K562 (cell line): ENCODE measurements at regions not wholly inside any gene's neighbourhood (a gene's known extent, or its start where the extent isn't known, plus 50 kb on each side); places are given as distances from the start of the nearest gene placed in this dataset.

Experiments
- ATAC-seq: fragments of 200-7000 bp; cut with Tn5 transposase; 3 replicates; pipeline ENCODE4 v1.9.1; 2020; ENCODE audit warnings: moderate library complexity
- BruUV-seq: library from RNA; stranded (reverse); fragments of 400-500 nt; replicated peaks from 2 replicates; lab custom pipeline; 2021; lab: Mats Ljungman, UMichigan
- CTCF ChIA-PET: fragments of 300-600 bp; formaldehyde crosslinking; extraction: SDS; loops from one replicate; lab custom pipeline; 2021; ENCODE audit warnings: low intra/inter-chr PET ratio; lab: Yijun Ruan, JAX
- POLR2A ChIA-PET: fragments of 300-600, 350-650 bp; sonication (Branson Sonifier 250); formaldehyde crosslinking; extraction: SDS; loops from one replicate; lab custom pipeline; 2021; ENCODE audit warnings: antibody characterized with exemption, inconsistent platforms; lab: Yijun Ruan, JAX
- DNase-seq, 4 experiments: peaks; one replicate each; pipeline versions ENCODE4 v3.0.0 to v3.0.0-alpha.2; 2011 to 2018; ENCODE audit warnings: low spot score in 3 of 4, mixed read lengths in 3 of 4; ENCODE audit errors: extremely low read depth in 1 of 4
- FAIRE-seq: peaks from 2 replicates; lab custom pipeline; 2011; peaks lifted over from hg19 to GRCh38; lab: Jason Lieb, UNC
- H2AFZ ChIP-seq: 2 replicates; pipeline ENCODE4 v1.6.0; 2011; ENCODE audit warnings: low read depth, low read length, control low read depth, inconsistent platforms
- H3K27ac ChIP-seq: fragments of 200-600 bp; 3 replicates; pipeline ENCODE4 v1.8.0; 2011; ENCODE audit warnings: low read depth, mild to moderate bottlenecking, control low read depth, inconsistent platforms, low read length, moderate library complexity, mixed read lengths; ENCODE audit errors: extremely low read depth
- H3K27me3 ChIP-seq, 2 experiments: fragments of 300-600 bp in 1 of 2; 2 replicates in 1 of 2; 3 replicates in 1 of 2; pipeline versions ENCODE4 v1.6.0 to v1.8.0; 2011; ENCODE audit warnings: inconsistent platforms in 2 of 2, low read length in 2 of 2, mild to moderate bottlenecking in 1 of 2, mixed read lengths in 1 of 2, moderate library complexity in 1 of 2; ENCODE audit not compliant: control insufficient read depth in 2 of 2, insufficient read depth in 2 of 2
- H3K36me3 ChIP-seq: fragments of 300-600 bp; 3 replicates; pipeline ENCODE4 v1.8.0; 2011; ENCODE audit warnings: mild to moderate bottlenecking, low read length, inconsistent platforms; ENCODE audit not compliant: control insufficient read depth, insufficient read depth
- H3K4me1 ChIP-seq, 2 experiments: fragments of 200-600 bp in 1 of 2; replicated peaks in 1 of 2; 2 replicates in 1 of 2; 3 replicates in 1 of 2; pipeline versions ENCODE4 v1.5.1 to v1.8.0; 2011; ENCODE audit warnings: inconsistent platforms in 2 of 2, low read length in 2 of 2, mild to moderate bottlenecking in 1 of 2, mixed read lengths in 1 of 2, moderate library complexity in 1 of 2; ENCODE audit not compliant: control insufficient read depth in 2 of 2, insufficient read depth in 2 of 2
- H3K4me2 ChIP-seq: 2 replicates; pipeline ENCODE4 v1.6.1; 2011; ENCODE audit warnings: low read length, control low read depth, inconsistent platforms, mixed read lengths; ENCODE audit not compliant: insufficient read depth
- H3K4me3 ChIP-seq: fragments of 200-600 bp; sonication (generic), shearing (Covaris generic); 2 replicates; pipeline ENCODE4 v1.5.1; 2016; ENCODE audit warnings: control low read depth, inconsistent platforms
- H3K79me2 ChIP-seq: fragments of 200-600 bp; 3 replicates; pipeline ENCODE4 v1.8.0; 2011; ENCODE audit warnings: low read length, inconsistent platforms; ENCODE audit not compliant: control insufficient read depth, insufficient read depth
- H3K9ac ChIP-seq, 2 experiments: 2 replicates each; pipeline versions ENCODE4 v1.6.0 to v1.6.1; 2011; ENCODE audit warnings: low read depth in 2 of 2, low read length in 2 of 2, control low read depth in 1 of 2, inconsistent platforms in 1 of 2, mild to moderate bottlenecking in 1 of 2, mixed read lengths in 1 of 2; ENCODE audit not compliant: insufficient read depth in 1 of 2
- H3K9me1 ChIP-seq: one replicate; pipeline ENCODE4 v1.6.0; 2011; ENCODE audit warnings: inconsistent platforms, mild to moderate bottlenecking, low read length, moderate library complexity; ENCODE audit not compliant: control insufficient read depth, insufficient read depth
- H3K9me3 ChIP-seq: replicated peaks from 2 replicates; pipeline ENCODE4 v1.5.1; 2011; ENCODE audit warnings: low read depth, low read length, inconsistent platforms; ENCODE audit not compliant: control insufficient read depth, insufficient read depth
- H4K20me1 ChIP-seq: replicated peaks from 2 replicates; pipeline ENCODE4 v1.6.1; 2011; ENCODE audit warnings: low read length, inconsistent platforms, mixed read lengths; ENCODE audit not compliant: control insufficient read depth, insufficient read depth
- CEBPB ChIP-seq: fragments of 450-650 bp; IDR thresholded peaks from 2 replicates; pipeline ENCODE4 v1.6.1; 2016; ENCODE audit warnings: missing genetic modification characterization, missing compliant biosample characterization
- CREM ChIP-seq: IDR thresholded peaks from 2 replicates; pipeline ENCODE4 v1.6.1; 2014; ENCODE audit warnings: antibody characterized with exemption, low read depth
- HEY1 ChIP-seq: fragments of 250-450 bp; sonication (Bioruptor Pico); IDR thresholded peaks from 2 replicates; pipeline ENCODE4 v1.5.0; 2020; ENCODE audit warnings: mild to moderate bottlenecking, moderate library complexity, borderline replicate concordance
- HLTF ChIP-seq: fragments of 450-650 bp; IDR thresholded peaks from 2 replicates; pipeline ENCODE4 v1.6.1; 2016
- HMG20B ChIP-seq: fragments of 250-450 bp; sonication (Bioruptor Pico); IDR thresholded peaks from 2 replicates; pipeline ENCODE4 v1.5.0; 2021; ENCODE audit warnings: mild to moderate bottlenecking
- MAZ ChIP-seq, 2 experiments: fragments of 450-650 bp in 1 of 2; sonication (generic) in 1 of 2; formaldehyde crosslinking; IDR thresholded peaks in 1 of 2; conservative IDR thresholded peaks in 1 of 2; 2 replicates each; pipeline versions ENCODE4 v1.4.0 to v1.5.0; 2020; ENCODE audit warnings: mild to moderate bottlenecking in 1 of 2, missing genetic modification reagents in 1 of 2
- ZFP36 ChIP-seq: fragments of 150-350 bp; IDR thresholded peaks from 2 replicates; pipeline ENCODE4 v1.6.1; 2018; ENCODE audit warnings: low read length, low read depth; ENCODE audit not compliant: partially characterized antibody
- whole genome bisulfite sequencing: fragments of 100-300 bp; shearing (Covaris generic); methylation state at CpG from one replicate; pipeline ENCODE4 v1.1.6; 2016; ENCODE audit warnings: low coverage, mixed read lengths; ENCODE audit not compliant: insufficient coverage; ENCODE audit errors: missing lambda C conversion rate; 5-methylcytosine and 5-hydroxymethylcytosine counted together
- in situ Hi-C: fragments of 300-500 bp; cut with MboI; formaldehyde crosslinking; loops from 4 replicates; pipeline ENCODE4 v1.15.0; 2018; ENCODE audit warnings: inconsistent platforms, mixed read lengths
- intact Hi-C: fragments of 100-400 bp; cut with micrococcal nuclease; formaldehyde crosslinking; loops from 2 replicates; pipeline ENCODE4 v1.14.2; 2022
- TF ChIP-seq, protein P1 (sequence below), 2 experiments: fragments of 150-350 bp in 1 of 2; IDR thresholded peaks; 2 replicates each; pipeline ENCODE4 v1.6.1; 2012 to 2016; ENCODE audit warnings: low read depth in 2 of 2, low read length in 2 of 2, mild to moderate bottlenecking in 1 of 2, moderate library complexity in 1 of 2
- TF ChIP-seq, protein P2 (sequence below): sonication (generic); formaldehyde crosslinking; IDR thresholded peaks from 2 replicates; pipeline ENCODE4 v1.8.0; 2023; ENCODE audit warnings: mild to moderate bottlenecking, missing genetic modification reagents
- TF ChIP-seq, protein P3 (sequence below), 2 experiments: fragments of 450-650 bp; IDR thresholded peaks; 2 replicates each; pipeline ENCODE4 v1.6.1; 2016

DNA sequence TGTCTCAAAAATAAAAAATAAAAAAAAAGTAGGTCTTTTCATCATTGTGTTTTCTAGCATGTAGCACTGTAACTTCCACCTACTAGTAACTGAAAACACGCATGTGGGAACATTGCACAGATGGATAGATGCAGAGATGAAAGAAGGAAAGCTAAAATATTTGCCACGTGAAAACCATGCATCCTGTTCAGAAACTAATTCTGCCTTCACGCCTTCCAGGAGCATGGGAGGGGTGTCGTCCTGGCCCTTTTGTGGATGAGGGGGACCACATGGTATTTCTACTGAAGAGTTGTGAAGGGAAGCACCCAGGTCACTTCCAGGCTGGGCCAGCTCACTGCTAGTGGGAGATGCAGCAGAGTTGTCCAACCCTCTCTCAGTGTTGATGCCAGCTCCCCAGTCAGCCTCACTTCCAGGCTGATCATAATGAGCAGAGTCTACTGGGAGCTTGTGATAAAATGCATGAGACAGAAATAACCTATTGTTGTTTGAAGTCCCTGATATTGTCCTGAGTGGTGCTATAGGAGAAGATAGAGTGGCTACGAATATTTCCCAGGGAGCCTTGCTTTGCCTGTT, 287.1 kb upstream of the CELF2 start:
- Histone ChIP-seq H3K9ac (no peak overlapping the region), H3K79me2 (no peaks in the 10 kb centered on the region), H3K27me3 (no peaks in the 10 kb centered on the region), H3K9me1 (no peaks in the 10 kb centered on the region), H3K4me1 (no peaks in the 10 kb centered on the region), H4K20me1 (no peaks in the 10 kb centered on the region), H3K9me3 (no peaks in the 10 kb centered on the region), H3K4me2 (no peak overlapping the region), H2AFZ (no peak overlapping the region), H3K27ac (no peak overlapping the region), H3K36me3 (no peaks in the 10 kb centered on the region), H3K4me3 (no peak overlapping the region)
- ATAC-seq (no peak), DNase-seq (no peak), FAIRE-seq (no peak)
- no TSS peak for BruUV-seq
- CTCF ChIA-PET, result no interaction called here
- 0% methylated on average over 5 of the region's 5 CpGs for WGBS
- POLR2A ChIA-PET, result interaction anchor here (0.6 kb wide), 1 partner anchor 372 kb away, joined by 3 read pairs; no protein-coding TSS in a partner anchor
- in situ Hi-C loops (no loop called here), intact Hi-C loops (no loop called here)
- TF ChIP-seq CREM (no peak), HLTF (no peak), HEY1 (CRISPR knock-in tag) (no peak), MAZ (CRISPR knock-in tag; conservative IDR thresholded peaks at IDR 0.05 in 1 of 2, IDR thresholded peaks at IDR 0.05 in 1 of 2) (no peak), CEBPB (tag) (no peak), ZFP36 (no peak), HMG20B (no peak)
- TF ChIP-seq, protein P1, sequence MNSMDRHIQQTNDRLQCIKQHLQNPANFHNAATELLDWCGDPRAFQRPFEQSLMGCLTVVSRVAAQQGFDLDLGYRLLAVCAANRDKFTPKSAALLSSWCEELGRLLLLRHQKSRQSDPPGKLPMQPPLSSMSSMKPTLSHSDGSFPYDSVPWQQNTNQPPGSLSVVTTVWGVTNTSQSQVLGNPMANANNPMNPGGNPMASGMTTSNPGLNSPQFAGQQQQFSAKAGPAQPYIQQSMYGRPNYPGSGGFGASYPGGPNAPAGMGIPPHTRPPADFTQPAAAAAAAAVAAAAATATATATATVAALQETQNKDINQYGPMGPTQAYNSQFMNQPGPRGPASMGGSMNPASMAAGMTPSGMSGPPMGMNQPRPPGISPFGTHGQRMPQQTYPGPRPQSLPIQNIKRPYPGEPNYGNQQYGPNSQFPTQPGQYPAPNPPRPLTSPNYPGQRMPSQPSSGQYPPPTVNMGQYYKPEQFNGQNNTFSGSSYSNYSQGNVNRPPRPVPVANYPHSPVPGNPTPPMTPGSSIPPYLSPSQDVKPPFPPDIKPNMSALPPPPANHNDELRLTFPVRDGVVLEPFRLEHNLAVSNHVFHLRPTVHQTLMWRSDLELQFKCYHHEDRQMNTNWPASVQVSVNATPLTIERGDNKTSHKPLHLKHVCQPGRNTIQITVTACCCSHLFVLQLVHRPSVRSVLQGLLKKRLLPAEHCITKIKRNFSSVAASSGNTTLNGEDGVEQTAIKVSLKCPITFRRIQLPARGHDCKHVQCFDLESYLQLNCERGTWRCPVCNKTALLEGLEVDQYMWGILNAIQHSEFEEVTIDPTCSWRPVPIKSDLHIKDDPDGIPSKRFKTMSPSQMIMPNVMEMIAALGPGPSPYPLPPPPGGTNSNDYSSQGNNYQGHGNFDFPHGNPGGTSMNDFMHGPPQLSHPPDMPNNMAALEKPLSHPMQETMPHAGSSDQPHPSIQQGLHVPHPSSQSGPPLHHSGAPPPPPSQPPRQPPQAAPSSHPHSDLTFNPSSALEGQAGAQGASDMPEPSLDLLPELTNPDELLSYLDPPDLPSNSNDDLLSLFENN (IDR thresholded peaks at IDR 0.05; ENCODE audit: low read depth in 2 of 2, low read length in 2 of 2), result no peak
- TF ChIP-seq, protein P2, sequence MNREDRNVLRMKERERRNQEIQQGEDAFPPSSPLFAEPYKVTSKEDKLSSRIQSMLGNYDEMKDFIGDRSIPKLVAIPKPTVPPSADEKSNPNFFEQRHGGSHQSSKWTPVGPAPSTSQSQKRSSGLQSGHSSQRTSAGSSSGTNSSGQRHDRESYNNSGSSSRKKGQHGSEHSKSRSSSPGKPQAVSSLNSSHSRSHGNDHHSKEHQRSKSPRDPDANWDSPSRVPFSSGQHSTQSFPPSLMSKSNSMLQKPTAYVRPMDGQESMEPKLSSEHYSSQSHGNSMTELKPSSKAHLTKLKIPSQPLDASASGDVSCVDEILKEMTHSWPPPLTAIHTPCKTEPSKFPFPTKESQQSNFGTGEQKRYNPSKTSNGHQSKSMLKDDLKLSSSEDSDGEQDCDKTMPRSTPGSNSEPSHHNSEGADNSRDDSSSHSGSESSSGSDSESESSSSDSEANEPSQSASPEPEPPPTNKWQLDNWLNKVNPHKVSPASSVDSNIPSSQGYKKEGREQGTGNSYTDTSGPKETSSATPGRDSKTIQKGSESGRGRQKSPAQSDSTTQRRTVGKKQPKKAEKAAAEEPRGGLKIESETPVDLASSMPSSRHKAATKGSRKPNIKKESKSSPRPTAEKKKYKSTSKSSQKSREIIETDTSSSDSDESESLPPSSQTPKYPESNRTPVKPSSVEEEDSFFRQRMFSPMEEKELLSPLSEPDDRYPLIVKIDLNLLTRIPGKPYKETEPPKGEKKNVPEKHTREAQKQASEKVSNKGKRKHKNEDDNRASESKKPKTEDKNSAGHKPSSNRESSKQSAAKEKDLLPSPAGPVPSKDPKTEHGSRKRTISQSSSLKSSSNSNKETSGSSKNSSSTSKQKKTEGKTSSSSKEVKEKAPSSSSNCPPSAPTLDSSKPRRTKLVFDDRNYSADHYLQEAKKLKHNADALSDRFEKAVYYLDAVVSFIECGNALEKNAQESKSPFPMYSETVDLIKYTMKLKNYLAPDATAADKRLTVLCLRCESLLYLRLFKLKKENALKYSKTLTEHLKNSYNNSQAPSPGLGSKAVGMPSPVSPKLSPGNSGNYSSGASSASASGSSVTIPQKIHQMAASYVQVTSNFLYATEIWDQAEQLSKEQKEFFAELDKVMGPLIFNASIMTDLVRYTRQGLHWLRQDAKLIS (CRISPR knock-in tag), result no peak
- TF ChIP-seq, protein P3, sequence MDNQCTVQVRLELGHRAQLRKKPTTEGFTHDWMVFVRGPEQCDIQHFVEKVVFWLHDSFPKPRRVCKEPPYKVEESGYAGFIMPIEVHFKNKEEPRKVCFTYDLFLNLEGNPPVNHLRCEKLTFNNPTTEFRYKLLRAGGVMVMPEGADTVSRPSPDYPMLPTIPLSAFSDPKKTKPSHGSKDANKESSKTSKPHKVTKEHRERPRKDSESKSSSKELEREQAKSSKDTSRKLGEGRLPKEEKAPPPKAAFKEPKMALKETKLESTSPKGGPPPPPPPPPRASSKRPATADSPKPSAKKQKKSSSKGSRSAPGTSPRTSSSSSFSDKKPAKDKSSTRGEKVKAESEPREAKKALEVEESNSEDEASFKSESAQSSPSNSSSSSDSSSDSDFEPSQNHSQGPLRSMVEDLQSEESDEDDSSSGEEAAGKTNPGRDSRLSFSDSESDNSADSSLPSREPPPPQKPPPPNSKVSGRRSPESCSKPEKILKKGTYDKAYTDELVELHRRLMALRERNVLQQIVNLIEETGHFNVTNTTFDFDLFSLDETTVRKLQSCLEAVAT (IDR thresholded peaks at IDR 0.05), result no peak
